B cell (primary cell): ENCODE measurements at regions not wholly inside any gene's neighbourhood (a gene's known extent, or its start where the extent isn't known, plus 50 kb on each side); places are given as distances from the start of the nearest gene placed in this dataset.

ENCODE experiments used
- ATAC-seq: fragments of 200-7000 bp; cut with Tn5 transposase; one replicate; pipeline ENCODE4 v1.10.0; 2021; ENCODE audit warnings: low read depth, mild to moderate bottlenecking, moderate number of reproducible peaks, moderate library complexity
- CTCF ChIA-PET: fragments of 350-600 bp; sonication (Branson Sonifier 250); formaldehyde crosslinking; loops from one replicate; lab custom pipeline; 2021; ENCODE audit warnings: antibody characterized with exemption, inconsistent platforms; lab: Charles Lee
- POLR2A ChIA-PET: fragments of 350-600 bp; sonication (Branson Sonifier 250); formaldehyde crosslinking; loops from one replicate; lab custom pipeline; 2021; ENCODE audit warnings: antibody characterized with exemption; lab: Charles Lee
- DNase-seq: peaks from one replicate; pipeline ENCODE4 v3.0.0; 2013
- H2AFZ ChIP-seq: 2 replicates; pipeline ENCODE4 v1.6.1; 2012; ENCODE audit warnings: mild to moderate bottlenecking, low read depth, low read length; ENCODE audit not compliant: insufficient read depth, poor library complexity, severe bottlenecking
- H3K27ac ChIP-seq, 2 donors: 1 replicate in 1 of 2; 2 replicates in 1 of 2; pipeline ENCODE4 v1.5.1; 2012 to 2013; ENCODE audit warnings: low read length in 2 of 2, mild to moderate bottlenecking in 2 of 2, moderate library complexity in 1 of 2
- H3K27me3 ChIP-seq, 4 experiments: fragments of 200-600 bp in 1 of 4; sonication (generic) in 1 of 4; replicated peaks in 1 of 4; 1 replicate in 2 of 4; 2 replicates in 2 of 4; pipeline versions ENCODE4 v1.6.1 to v1.7.0; 2013 to 2016; ENCODE audit warnings: low read length in 3 of 4, mild to moderate bottlenecking in 2 of 4, mixed read lengths in 1 of 4, moderate library complexity in 1 of 4; ENCODE audit not compliant: insufficient read depth in 4 of 4, control insufficient read depth in 3 of 4; ENCODE audit errors: control extremely low read depth in 1 of 4
- H3K36me3 ChIP-seq, 2 experiments: replicated peaks in 1 of 2; 1 replicate in 1 of 2; 2 replicates in 1 of 2; pipeline versions ENCODE4 v1.6.1 to v1.7.1; 2013; ENCODE audit warnings: low read length in 1 of 2; ENCODE audit not compliant: insufficient read depth in 2 of 2, control insufficient read depth in 1 of 2; ENCODE audit errors: control extremely low read depth in 1 of 2, extremely low read depth in 1 of 2
- H3K4me1 ChIP-seq, 2 donors: fragments of 200-600 bp in 1 of 2; sonication (generic) in 1 of 2; 1 replicate in 1 of 2; 2 replicates in 1 of 2; pipeline versions ENCODE4 v1.5.1 to v1.6.1; 2013 to 2017; ENCODE audit warnings: low read length in 2 of 2; ENCODE audit not compliant: control insufficient read depth in 2 of 2, insufficient read depth in 2 of 2
- H3K4me2 ChIP-seq: replicated peaks from 2 replicates; pipeline ENCODE3; 2012; ENCODE audit warnings: mild to moderate bottlenecking, low read depth, low read length; ENCODE audit not compliant: poor library complexity, severe bottlenecking
- H3K4me3 ChIP-seq, 5 experiments: fragments of 200-600 bp in 1 of 5; sonication (generic) in 1 of 5; 1 replicate in 3 of 5; 2 replicates in 2 of 5; pipeline versions ENCODE4 v1.5.1 to v1.7.0; 2011 to 2016; ENCODE audit warnings: low read length in 4 of 5, mild to moderate bottlenecking in 4 of 5, low read depth in 2 of 5, control low read depth in 1 of 5, moderate library complexity in 1 of 5; ENCODE audit not compliant: insufficient read depth in 1 of 5; ENCODE audit errors: control extremely low read depth in 1 of 5, extremely low read depth in 1 of 5
- H3K79me2 ChIP-seq: fragments of 200-600 bp; sonication (generic); one replicate; pipeline ENCODE4 v1.6.0; 2016; ENCODE audit warnings: low read length; ENCODE audit not compliant: control insufficient read depth, insufficient read depth
- H3K9ac ChIP-seq: fragments of 200-600 bp; sonication (generic); 2 replicates; pipeline ENCODE4 v1.6.1; 2017; ENCODE audit warnings: mild to moderate bottlenecking, low read length, moderate library complexity
- H3K9me3 ChIP-seq, 3 donors: one replicate each; pipeline versions ENCODE4 v1.6.1 to v1.7.1; 2013; ENCODE audit warnings: low read length in 2 of 3; ENCODE audit not compliant: control insufficient read depth in 2 of 3, insufficient read depth in 1 of 3; ENCODE audit errors: control extremely low read depth in 1 of 3
- H4K20me1 ChIP-seq: 2 replicates; pipeline ENCODE4 v1.6.0; 2012; ENCODE audit warnings: mild to moderate bottlenecking, low read length; ENCODE audit not compliant: insufficient read depth, control insufficient read depth, poor library complexity, severe bottlenecking
- H3K27ac Mint-ChIP-seq: one replicate; pipeline ENCODE4 v1.8.0; 2021; ENCODE audit warnings: mixed read lengths
- H3K27me3 Mint-ChIP-seq: one replicate; pipeline ENCODE4 v1.8.0; 2021; ENCODE audit warnings: mixed read lengths
- H3K4me1 Mint-ChIP-seq: one replicate; pipeline ENCODE4 v1.8.0; 2021; ENCODE audit warnings: mixed read lengths
- H3K4me3 Mint-ChIP-seq: one replicate; pipeline ENCODE4 v1.8.0; 2021; ENCODE audit warnings: mixed read lengths
- H3K9me3 Mint-ChIP-seq: one replicate; pipeline ENCODE4 v1.8.0; 2022; ENCODE audit warnings: mixed read lengths; ENCODE audit not compliant: insufficient read depth
- EZH2 ChIP-seq: IDR thresholded peaks from 2 replicates; pipeline ENCODE4 v1.6.1; 2012; ENCODE audit warnings: borderline replicate concordance, low read depth, mild to moderate bottlenecking, moderate library complexity, low read length; ENCODE audit not compliant: insufficient read depth, poor library complexity, severe bottlenecking
- WGBS: methylation state at CpG from one replicate; pipeline ENCODE4 v1.1.5; 2013; ENCODE audit warnings: missing lambda C conversion rate; ENCODE audit not compliant: insufficient coverage; 5-methylcytosine and 5-hydroxymethylcytosine counted together
- intact Hi-C: fragments of 100-400 bp; cut with micrococcal nuclease; formaldehyde crosslinking; loops from one replicate; pipeline ENCODE4 v1.10.0; 2022
- TF ChIP-seq, protein P1 (sequence below): fragments of 200-600 bp; IDR thresholded peaks from one replicate; pipeline ENCODE4 v1.8.0; 2022; ENCODE audit warnings: antibody characterized with exemption, mild to moderate bottlenecking

DNA sequence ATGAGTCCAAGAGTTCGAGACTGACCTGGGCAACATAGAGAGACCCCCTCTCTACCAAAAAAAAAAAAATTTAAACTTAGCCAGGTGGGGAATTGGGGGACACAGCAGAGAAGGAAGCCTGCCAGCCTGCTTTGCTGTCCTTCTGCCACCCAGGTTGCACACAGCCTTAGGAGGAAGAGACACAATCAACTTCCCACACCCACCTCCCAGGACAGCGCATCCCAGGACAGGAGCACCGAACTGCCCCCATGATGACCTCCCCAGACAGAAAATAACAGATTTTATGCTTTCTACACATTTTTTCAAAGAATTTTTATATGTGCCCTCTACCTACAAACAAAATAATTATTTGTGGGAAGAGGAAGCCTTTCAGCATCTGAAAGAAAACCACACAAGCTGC is 126.0 kb upstream of the ZNF507 start:
- WGBS, result no CpG with 5 or more reads among the region's 3 CpGs
- Histone ChIP-seq H3K27me3 (peaks cover 0 to 19% (median 5%) of the 10 kb centered on the region in 4 experiments), H3K4me3 (no peak overlapping the region), H3K36me3 (no peaks in the 10 kb centered on the region), H3K79me2 (no peaks in the 10 kb centered on the region), H4K20me1 (no peaks in the 10 kb centered on the region), H3K4me2 (no peak overlapping the region), H3K27ac (no peak overlapping the region), H3K9me3 (peaks cover 0 to 10% (median 0%) of the 10 kb centered on the region in 3 donors), H3K4me1 (peaks cover 7 to 13% of the 10 kb centered on the region in 2 donors), H3K9ac (no peak overlapping the region), H2AFZ (no peak overlapping the region)
- DNase-seq, result no peak
- no peak overlapping the region for H3K27ac Mint-ChIP-seq
- no peak overlapping the region for H3K4me3 Mint-ChIP-seq
- intact Hi-C loops, result no loop called here
- CTCF ChIA-PET, result no interaction called here
- ATAC-seq, result no peak
- TF ChIP-seq, protein P1, sequence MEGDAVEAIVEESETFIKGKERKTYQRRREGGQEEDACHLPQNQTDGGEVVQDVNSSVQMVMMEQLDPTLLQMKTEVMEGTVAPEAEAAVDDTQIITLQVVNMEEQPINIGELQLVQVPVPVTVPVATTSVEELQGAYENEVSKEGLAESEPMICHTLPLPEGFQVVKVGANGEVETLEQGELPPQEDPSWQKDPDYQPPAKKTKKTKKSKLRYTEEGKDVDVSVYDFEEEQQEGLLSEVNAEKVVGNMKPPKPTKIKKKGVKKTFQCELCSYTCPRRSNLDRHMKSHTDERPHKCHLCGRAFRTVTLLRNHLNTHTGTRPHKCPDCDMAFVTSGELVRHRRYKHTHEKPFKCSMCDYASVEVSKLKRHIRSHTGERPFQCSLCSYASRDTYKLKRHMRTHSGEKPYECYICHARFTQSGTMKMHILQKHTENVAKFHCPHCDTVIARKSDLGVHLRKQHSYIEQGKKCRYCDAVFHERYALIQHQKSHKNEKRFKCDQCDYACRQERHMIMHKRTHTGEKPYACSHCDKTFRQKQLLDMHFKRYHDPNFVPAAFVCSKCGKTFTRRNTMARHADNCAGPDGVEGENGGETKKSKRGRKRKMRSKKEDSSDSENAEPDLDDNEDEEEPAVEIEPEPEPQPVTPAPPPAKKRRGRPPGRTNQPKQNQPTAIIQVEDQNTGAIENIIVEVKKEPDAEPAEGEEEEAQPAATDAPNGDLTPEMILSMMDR, result no peak
- H3K4me1 Mint-ChIP-seq, result peaks cover 3% of the 10 kb centered on the region
- POLR2A ChIA-PET, result no interaction called here
- H3K9me3 Mint-ChIP-seq, result no peaks in the 10 kb centered on the region
- H3K27me3 Mint-ChIP-seq, result peaks cover 22% of the 10 kb centered on the region

DNA sequence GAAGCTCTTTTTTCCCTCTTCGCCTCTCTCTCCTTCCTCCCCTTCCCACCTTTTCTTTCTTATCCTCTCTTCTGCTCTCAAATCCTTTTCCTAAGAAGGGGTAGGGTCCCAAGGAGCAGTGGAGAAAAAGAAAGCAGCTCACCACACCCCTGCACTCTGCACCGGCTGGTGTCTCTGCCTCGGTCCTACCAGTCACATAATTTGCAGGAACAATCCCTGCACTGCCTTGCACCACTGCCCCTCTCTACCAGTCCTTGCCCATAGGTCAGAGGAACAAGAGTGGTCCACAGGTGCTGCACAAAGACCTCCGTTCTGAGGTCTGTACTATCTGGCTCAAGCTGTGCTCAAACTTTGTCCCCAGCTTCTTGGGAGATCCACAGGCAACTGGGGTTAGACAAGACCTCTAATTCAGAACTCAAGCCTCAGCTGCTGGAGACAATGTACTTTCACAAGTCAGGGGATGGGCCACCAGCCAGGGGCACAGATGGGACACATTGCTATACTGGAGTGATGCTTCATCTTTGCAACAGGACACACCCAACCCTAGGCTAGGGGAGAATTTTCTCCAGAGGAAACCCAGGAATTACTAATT is 125.4 kb upstream of the ZNF507 start:
- no peak overlapping the region for H3K4me2 ChIP-seq
- WGBS, result 80% methylated on average over 3 of the region's 4 CpGs
- no peak overlapping the region for H3K4me3 Mint-ChIP-seq
- H3K27me3 Mint-ChIP-seq, result peaks cover 28% of the 10 kb centered on the region
- H3K9me3 Mint-ChIP-seq, result no peaks in the 10 kb centered on the region
- no peaks in the 10 kb centered on the region for H4K20me1 ChIP-seq
- no peak overlapping the region for H3K4me3 ChIP-seq
- intact Hi-C loops, result loop anchor here (5.0 kb wide), 1 partner anchor 1433 kb away; no protein-coding TSS in a partner anchor
- no peak for DNase-seq
- H3K27me3 ChIP-seq, result peaks cover 0 to 25% (median 8%) of the 10 kb centered on the region in 4 experiments
- peaks cover 7% of the 10 kb centered on the region for H3K4me1 Mint-ChIP-seq
- H2AFZ ChIP-seq, result no peak overlapping the region
- TF ChIP-seq, protein P1, result no peak
- TF ChIP-seq EZH2, result no peak
- H3K36me3 ChIP-seq, result no peaks in the 10 kb centered on the region
- ChIA-PET CTCF (no interaction called here), POLR2A (no interaction called here)
- H3K79me2 ChIP-seq, result no peaks in the 10 kb centered on the region
- ATAC-seq, result no peak
- H3K9me3 ChIP-seq, result peaks cover 0 to 11% (median 0%) of the 10 kb centered on the region in 3 donors
- no peak overlapping the region for H3K27ac ChIP-seq
- H3K9ac ChIP-seq, result no peak overlapping the region
- H3K4me1 ChIP-seq, result peaks cover 9 to 14% of the 10 kb centered on the region in 2 donors
- H3K27ac Mint-ChIP-seq, result no peak overlapping the region
